ENCODE measurements at regions not wholly inside any gene's neighbourhood (a gene's known extent, or its start where the extent isn't known, plus 50 kb on each side); places are given as distances from the start of the nearest gene placed in this dataset.
"Not testable (repeated sequence)": the region's sequence is repeated elsewhere in the genome, so short reads cannot be mapped to it uniquely, and the experiment has no call there.

GRCh38 chr3:174336784-174337183 is 522.4 kb upstream of the NAALADL2 start:
- no peak for DNase-seq (ENCODE audit: low read depth)

GRCh38 chr3:174337227-174337626 is 521.9 kb upstream of the NAALADL2 start:
- no peak for DNase-seq (ENCODE audit: low read depth)

GRCh38 chr3:174340624-174341587 is 518.2 kb upstream of the NAALADL2 start:
- no peak for DNase-seq (ENCODE audit: low read depth)

- no peak for DNase-seq (ENCODE audit: low read depth)
Observed at GRCh38 chr3:174342171-174342570, 517.0 kb upstream of the NAALADL2 start.

GRCh38 chr3:174342941-174343501 is 516.1 kb upstream of the NAALADL2 start:
- DNase-seq (ENCODE audit: low read depth): no peak

GRCh38 chr3:174346141-174346540 is 513.0 kb upstream of the NAALADL2 start:
- no peak for DNase-seq (ENCODE audit: low read depth)

- DNase-seq (ENCODE audit: low read depth): no peak
Observed at GRCh38 chr3:174346571-174346970, 512.6 kb upstream of the NAALADL2 start.

- DNase-seq (ENCODE audit: low read depth): no peak
Observed at GRCh38 chr3:174347474-174348138, 511.5 kb upstream of the NAALADL2 start.

GRCh38 chr3:174352227-174352626 is 506.9 kb upstream of the NAALADL2 start:
- no peak for DNase-seq (ENCODE audit: low read depth)

- DNase-seq (ENCODE audit: low read depth): peak; percentile 20
Observed at GRCh38 chr3:174355505-174355904, 503.6 kb upstream of the NAALADL2 start.

GRCh38 chr3:174356596-174356995 is 502.5 kb upstream of the NAALADL2 start:
- no peak for DNase-seq (ENCODE audit: low read depth)

GRCh38 chr3:174358252-174358651 is 500.9 kb upstream of the NAALADL2 start:
- DNase-seq (ENCODE audit: low read depth): no peak

- no peak for DNase-seq (ENCODE audit: low read depth)
Observed at GRCh38 chr3:174362556-174362955, 496.6 kb upstream of the NAALADL2 start.

GRCh38 chr3:174363256-174363655 is 495.9 kb upstream of the NAALADL2 start:
- no peak for DNase-seq (ENCODE audit: low read depth)

GRCh38 chr3:174365796-174366195 is 493.3 kb upstream of the NAALADL2 start:
- DNase-seq (ENCODE audit: low read depth): no peak

GRCh38 chr3:174366904-174367303 is 492.2 kb upstream of the NAALADL2 start:
- DNase-seq (ENCODE audit: low read depth): not testable (repeated sequence)

GRCh38 chr3:174376346-174376745 is 482.8 kb upstream of the NAALADL2 start:
- DNase-seq (ENCODE audit: low read depth): no peak

- DNase-seq (ENCODE audit: low read depth): no peak
Observed at GRCh38 chr3:174377096-174377495, 482.0 kb upstream of the NAALADL2 start.

- DNase-seq (ENCODE audit: low read depth): no peak
Observed at GRCh38 chr3:174377684-174378083, 481.4 kb upstream of the NAALADL2 start.

GRCh38 chr3:174382878-174383277 is 476.3 kb upstream of the NAALADL2 start:
- no peak for DNase-seq (ENCODE audit: low read depth)

- no peak for DNase-seq (ENCODE audit: low read depth)
Observed at GRCh38 chr3:174387736-174388135, 471.4 kb upstream of the NAALADL2 start.

GRCh38 chr3:174397848-174398247 is 461.3 kb upstream of the NAALADL2 start:
- peak; percentile 9 for DNase-seq (ENCODE audit: low read depth)

GRCh38 chr3:174398761-174399160 is 460.4 kb upstream of the NAALADL2 start:
- DNase-seq (ENCODE audit: low read depth): no peak
